Tibial nerve (tissue), 4 donors: ENCODE measurements at regions not wholly inside any gene's neighbourhood (a gene's known extent, or its start where the extent isn't known, plus 50 kb on each side); places are given as distances from the start of the nearest gene placed in this dataset.

Source experiments
- EP300 ChIP-seq, 2 donors: sonication (generic); formaldehyde crosslinking; IDR thresholded peaks; one replicate each; pipeline ENCODE4 v1.6.1; 2017; ENCODE audit warnings: antibody characterized with exemption in 2 of 2, mild to moderate bottlenecking in 1 of 2
- POLR2A ChIP-seq, 2 donors: fragments of 450-650 bp; IDR thresholded peaks; one replicate each; pipeline ENCODE4 v1.6.1; 2017; ENCODE audit warnings: antibody characterized with exemption in 2 of 2, mild to moderate bottlenecking in 2 of 2, moderate library complexity in 2 of 2
- TF ChIP-seq, protein P1 (sequence below), 5 experiments: fragments of 200-600 bp in 3 of 5; fragments of 450-650 bp in 2 of 5; sonication (generic) in 3 of 5; IDR thresholded peaks; one replicate each; pipeline ENCODE4 v1.5.1; 2016 to 2019; ENCODE audit warnings: antibody characterized with exemption in 5 of 5, mild to moderate bottlenecking in 3 of 5, moderate library complexity in 2 of 5

DNA sequence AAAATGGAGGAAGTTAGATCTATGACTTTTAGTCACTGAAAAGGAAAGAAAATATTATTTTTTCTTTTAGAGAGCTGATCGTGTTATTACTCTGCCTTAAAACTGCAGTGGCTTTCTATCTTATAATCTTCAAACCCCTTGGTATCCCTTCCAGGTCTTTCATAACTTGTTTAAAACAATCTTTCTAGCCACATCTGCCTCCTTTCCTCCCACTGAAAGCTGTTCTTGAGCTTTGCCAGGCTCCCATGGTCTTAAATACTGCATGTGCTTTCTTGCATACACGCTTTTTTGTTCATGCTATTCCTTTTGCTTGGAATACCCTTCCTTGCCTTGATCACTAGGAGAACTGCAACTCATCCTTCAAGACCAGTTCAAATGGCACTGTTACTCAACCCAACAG is 65.9 kb upstream of the GADD45A start:
- TF ChIP-seq, protein P1, sequence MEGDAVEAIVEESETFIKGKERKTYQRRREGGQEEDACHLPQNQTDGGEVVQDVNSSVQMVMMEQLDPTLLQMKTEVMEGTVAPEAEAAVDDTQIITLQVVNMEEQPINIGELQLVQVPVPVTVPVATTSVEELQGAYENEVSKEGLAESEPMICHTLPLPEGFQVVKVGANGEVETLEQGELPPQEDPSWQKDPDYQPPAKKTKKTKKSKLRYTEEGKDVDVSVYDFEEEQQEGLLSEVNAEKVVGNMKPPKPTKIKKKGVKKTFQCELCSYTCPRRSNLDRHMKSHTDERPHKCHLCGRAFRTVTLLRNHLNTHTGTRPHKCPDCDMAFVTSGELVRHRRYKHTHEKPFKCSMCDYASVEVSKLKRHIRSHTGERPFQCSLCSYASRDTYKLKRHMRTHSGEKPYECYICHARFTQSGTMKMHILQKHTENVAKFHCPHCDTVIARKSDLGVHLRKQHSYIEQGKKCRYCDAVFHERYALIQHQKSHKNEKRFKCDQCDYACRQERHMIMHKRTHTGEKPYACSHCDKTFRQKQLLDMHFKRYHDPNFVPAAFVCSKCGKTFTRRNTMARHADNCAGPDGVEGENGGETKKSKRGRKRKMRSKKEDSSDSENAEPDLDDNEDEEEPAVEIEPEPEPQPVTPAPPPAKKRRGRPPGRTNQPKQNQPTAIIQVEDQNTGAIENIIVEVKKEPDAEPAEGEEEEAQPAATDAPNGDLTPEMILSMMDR (IDR thresholded peaks at IDR 0.05), result no peak
- TF ChIP-seq POLR2A (IDR thresholded peaks at IDR 0.05), result no peak
- TF ChIP-seq EP300 (IDR thresholded peaks at IDR 0.05), result no peak
